Stomach (tissue), 4 donors: ENCODE measurements at regions not wholly inside any gene's neighbourhood (a gene's known extent, or its start where the extent isn't known, plus 50 kb on each side); places are given as distances from the start of the nearest gene placed in this dataset.

ENCODE experiments used
- CTCF ChIP-seq, 7 experiments: fragments of 450-650 bp in 4 of 7; fragments of 200-600 bp in 3 of 7; sonication (generic) in 3 of 7; IDR thresholded peaks; one replicate each; pipeline ENCODE4 v1.5.1; 2016 to 2019; ENCODE audit warnings: antibody characterized with exemption in 7 of 7, control low read depth in 2 of 7, mild to moderate bottlenecking in 1 of 7
- EP300 ChIP-seq: sonication (generic); formaldehyde crosslinking; IDR thresholded peaks from one replicate; pipeline ENCODE4 v1.6.1; 2017; ENCODE audit warnings: antibody characterized with exemption
- POLR2A ChIP-seq, 4 donors: fragments of 450-650 bp; IDR thresholded peaks; one replicate each; pipeline ENCODE4 v1.6.1; 2016; ENCODE audit warnings: antibody characterized with exemption in 4 of 4, control low read depth in 2 of 4, mild to moderate bottlenecking in 1 of 4, moderate library complexity in 1 of 4
- POLR2AphosphoS5 ChIP-seq, 3 donors: sonication (generic); formaldehyde crosslinking; IDR thresholded peaks; one replicate each; pipeline ENCODE4 v1.6.1; 2016; ENCODE audit warnings: antibody characterized with exemption in 3 of 3

DNA sequence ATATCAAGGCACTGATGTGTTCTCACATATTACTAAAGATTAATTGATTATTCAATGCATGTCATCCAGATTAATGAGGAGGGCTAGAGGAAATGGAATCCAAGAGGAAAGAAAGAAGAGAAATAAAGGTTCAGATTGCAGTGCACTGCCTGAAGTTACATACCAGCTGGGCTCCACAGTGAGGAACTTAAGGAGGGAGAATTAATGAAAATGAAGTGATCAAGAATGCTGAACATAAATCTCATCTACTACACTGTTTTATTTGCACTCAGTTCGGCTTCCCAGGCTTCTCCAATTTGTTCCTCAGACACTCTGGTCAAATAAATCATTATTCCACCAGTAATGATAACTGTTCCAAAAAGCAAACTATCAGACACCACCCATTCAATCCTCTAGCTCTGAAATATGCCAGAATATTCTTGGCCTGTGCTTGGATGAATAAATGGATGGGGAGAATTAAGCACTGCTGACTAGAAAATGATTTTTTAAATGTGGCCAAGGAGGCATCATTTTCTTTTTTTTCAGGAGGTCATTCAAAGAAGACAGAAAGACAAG is 88.6 kb upstream of the FBN2 start:
- TF ChIP-seq POLR2AphosphoS5 (IDR thresholded peaks at IDR 0.05): no peak
- no peak for TF ChIP-seq CTCF (IDR thresholded peaks at IDR 0.05)
- no peak for TF ChIP-seq POLR2A (IDR thresholded peaks at IDR 0.05)
- TF ChIP-seq EP300: no peak
